Keratinocyte (primary cell): ENCODE measurements at regions not wholly inside any gene's neighbourhood (a gene's known extent, or its start where the extent isn't known, plus 50 kb on each side); places are given as distances from the start of the nearest gene placed in this dataset.
"Not testable (repeated sequence)": the region's sequence is repeated elsewhere in the genome, so short reads cannot be mapped to it uniquely, and the experiment has no call there.

Experiments used
- DNase-seq: peaks from one replicate; pipeline ENCODE4 v3.0.0-alpha.2; 2011; ENCODE audit warnings: low read depth, missing footprints, low spot score
- FAIRE-seq: peaks from 2 replicates; lab custom pipeline; 2011; peaks lifted over from hg19 to GRCh38; lab: Jason Lieb, UNC
- H2AFZ ChIP-seq: 2 replicates; pipeline ENCODE4 v1.6.0; 2012; ENCODE audit warnings: low read length, control low read depth, inconsistent platforms; ENCODE audit not compliant: control insufficient read depth
- H3K27ac ChIP-seq: 2 replicates; pipeline ENCODE4 v1.5.1; 2011; ENCODE audit warnings: low read length; ENCODE audit not compliant: control insufficient read depth, insufficient read depth
- H3K27me3 ChIP-seq: 3 replicates; pipeline ENCODE4 v1.6.0; 2011; ENCODE audit warnings: low read length; ENCODE audit not compliant: control insufficient read depth, insufficient read depth; ENCODE audit errors: extremely low read depth
- H3K36me3 ChIP-seq, 2 experiments: 2 replicates in 1 of 2; 3 replicates in 1 of 2; pipeline ENCODE4 v1.5.1; 2011; ENCODE audit warnings: low read length in 2 of 2, mild to moderate bottlenecking in 1 of 2; ENCODE audit not compliant: control insufficient read depth in 2 of 2, insufficient read depth in 2 of 2; ENCODE audit errors: extremely low read depth in 1 of 2
- H3K4me1 ChIP-seq: 3 replicates; pipeline ENCODE4 v1.5.1; 2011; ENCODE audit warnings: low read length; ENCODE audit not compliant: control insufficient read depth, insufficient read depth; ENCODE audit errors: extremely low read depth
- H3K4me2 ChIP-seq: 3 replicates; pipeline ENCODE4 v1.6.0; 2011; ENCODE audit warnings: low read depth, low read length; ENCODE audit not compliant: control insufficient read depth, insufficient read depth; ENCODE audit errors: extremely low read depth
- H3K4me3 ChIP-seq, 3 experiments: fragments of 200-600 bp in 1 of 3; sonication (generic) in 1 of 3; 2 replicates in 2 of 3; 3 replicates in 1 of 3; pipeline ENCODE4 v1.5.1; 2011 to 2016; ENCODE audit warnings: low read length in 3 of 3, mild to moderate bottlenecking in 3 of 3, control low read depth in 2 of 3, inconsistent platforms in 1 of 3, low read depth in 1 of 3, mixed read lengths in 1 of 3, mixed run types in 1 of 3, moderate library complexity in 1 of 3; ENCODE audit not compliant: control insufficient read depth in 2 of 3, insufficient read depth in 2 of 3; ENCODE audit errors: extremely low read depth in 1 of 3
- H3K79me2 ChIP-seq: 2 replicates; pipeline ENCODE4 v1.6.0; 2012; ENCODE audit warnings: low read length; ENCODE audit not compliant: control insufficient read depth, insufficient read depth
- H3K9ac ChIP-seq: 3 replicates; pipeline ENCODE4 v1.6.0; 2011; ENCODE audit warnings: low read length; ENCODE audit not compliant: control insufficient read depth, insufficient read depth; ENCODE audit errors: extremely low read depth
- H3K9me1 ChIP-seq: 3 replicates; pipeline ENCODE4 v1.6.0; 2011; ENCODE audit warnings: low read length; ENCODE audit not compliant: control insufficient read depth, insufficient read depth; ENCODE audit errors: extremely low read depth
- H3K9me3 ChIP-seq: 2 replicates; pipeline ENCODE4 v1.5.1; 2012; ENCODE audit warnings: low read depth, low read length; ENCODE audit not compliant: control insufficient read depth
- H4K20me1 ChIP-seq: 3 replicates; pipeline ENCODE4 v1.6.0; 2011; ENCODE audit warnings: low read length; ENCODE audit not compliant: control insufficient read depth, insufficient read depth; ENCODE audit errors: extremely low read depth
- EZH2 ChIP-seq: IDR thresholded peaks from one replicate; pipeline ENCODE4 v1.6.1; 2012; ENCODE audit warnings: inconsistent platforms, mild to moderate bottlenecking, low read length, moderate library complexity
- dilution Hi-C: fragments of 300-500 bp; cut with MboI; formaldehyde crosslinking; loops from one replicate; pipeline ENCODE4 v1.7.0; 2020; ENCODE audit warnings: low sequenced_read_pairs; ENCODE audit not compliant: extremely low pct_ligation_motif_present
- TF ChIP-seq, protein P1 (sequence below), 3 experiments: IDR thresholded peaks in 1 of 3; conservative IDR thresholded peaks in 1 of 3; optimal IDR thresholded peaks in 1 of 3; 2 replicates in 2 of 3; 3 replicates in 1 of 3; pipeline versions ENCODE3 to v1.5.1; 2011; ENCODE audit warnings: low read length in 3 of 3, mild to moderate bottlenecking in 3 of 3, moderate library complexity in 2 of 3, control low read depth in 1 of 3, inconsistent platforms in 1 of 3; ENCODE audit not compliant: insufficient read depth in 2 of 3; ENCODE audit errors: extremely low read depth in 1 of 3

DNA sequence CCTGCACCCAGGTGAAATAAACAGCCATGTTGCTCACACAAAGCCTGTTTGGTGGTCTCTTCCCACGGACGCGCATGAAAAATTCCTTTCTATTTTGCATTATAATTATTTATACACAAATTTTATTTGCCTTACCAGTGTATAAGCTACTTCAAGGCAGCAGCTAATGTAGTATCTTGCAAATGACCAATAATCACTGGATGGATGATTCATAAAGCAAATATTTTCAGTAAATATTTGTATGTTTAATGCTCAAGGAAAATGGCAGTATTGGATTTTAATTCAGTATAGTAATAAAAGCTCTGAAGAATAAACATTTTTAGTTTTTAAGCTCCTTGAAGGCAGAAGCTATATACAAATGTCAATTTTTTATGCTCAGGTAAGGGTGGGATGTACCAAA, 158.7 kb upstream of the NANOGP8 start:
- Histone ChIP-seq H3K36me3 (no peaks in the 10 kb centered on the region), H3K27ac (no peak overlapping the region), H4K20me1 (no peaks in the 10 kb centered on the region), H3K27me3 (no peaks in the 10 kb centered on the region), H3K79me2 (no peaks in the 10 kb centered on the region), H2AFZ (no peak overlapping the region), H3K4me2 (no peak overlapping the region), H3K4me3 (no peak overlapping the region), H3K9ac (no peak overlapping the region), H3K9me3 (no peaks in the 10 kb centered on the region), H3K4me1 (no peaks in the 10 kb centered on the region), H3K9me1 (no peaks in the 10 kb centered on the region)
- no peak for DNase-seq
- TF ChIP-seq EZH2 = no peak
- TF ChIP-seq, protein P1, sequence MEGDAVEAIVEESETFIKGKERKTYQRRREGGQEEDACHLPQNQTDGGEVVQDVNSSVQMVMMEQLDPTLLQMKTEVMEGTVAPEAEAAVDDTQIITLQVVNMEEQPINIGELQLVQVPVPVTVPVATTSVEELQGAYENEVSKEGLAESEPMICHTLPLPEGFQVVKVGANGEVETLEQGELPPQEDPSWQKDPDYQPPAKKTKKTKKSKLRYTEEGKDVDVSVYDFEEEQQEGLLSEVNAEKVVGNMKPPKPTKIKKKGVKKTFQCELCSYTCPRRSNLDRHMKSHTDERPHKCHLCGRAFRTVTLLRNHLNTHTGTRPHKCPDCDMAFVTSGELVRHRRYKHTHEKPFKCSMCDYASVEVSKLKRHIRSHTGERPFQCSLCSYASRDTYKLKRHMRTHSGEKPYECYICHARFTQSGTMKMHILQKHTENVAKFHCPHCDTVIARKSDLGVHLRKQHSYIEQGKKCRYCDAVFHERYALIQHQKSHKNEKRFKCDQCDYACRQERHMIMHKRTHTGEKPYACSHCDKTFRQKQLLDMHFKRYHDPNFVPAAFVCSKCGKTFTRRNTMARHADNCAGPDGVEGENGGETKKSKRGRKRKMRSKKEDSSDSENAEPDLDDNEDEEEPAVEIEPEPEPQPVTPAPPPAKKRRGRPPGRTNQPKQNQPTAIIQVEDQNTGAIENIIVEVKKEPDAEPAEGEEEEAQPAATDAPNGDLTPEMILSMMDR (optimal IDR thresholded peaks at IDR 0.05 in 1 of 3, IDR thresholded peaks at IDR 0.05 in 1 of 3, conservative IDR thresholded peaks at IDR 0.05 in 1 of 3; ENCODE audit: extremely low read depth in 1 of 3, insufficient read depth in 2 of 3, low read length in 3 of 3) = no peak
- no peak for FAIRE-seq
- dilution Hi-C loops = no loop called here

DNA sequence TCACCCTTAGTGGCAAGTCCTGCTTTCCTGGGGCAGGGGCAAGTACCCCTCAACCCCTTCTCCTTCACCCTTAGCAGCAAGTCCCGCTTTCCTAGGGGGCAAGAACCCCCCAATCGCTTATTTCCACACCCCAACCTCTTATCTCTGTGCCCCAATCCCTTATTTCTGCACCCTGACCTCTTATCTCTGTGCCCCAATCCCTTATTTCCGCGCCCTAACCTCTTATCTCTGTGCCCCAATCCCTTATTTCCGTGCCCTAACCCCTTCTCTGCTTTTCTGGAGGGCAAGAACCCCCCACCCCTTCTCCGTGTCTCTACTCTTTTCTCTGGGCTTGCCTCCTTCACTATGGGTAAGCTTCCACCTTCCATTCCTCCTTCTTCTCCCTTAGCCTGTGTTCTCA, 154.6 kb upstream of the NANOGP8 start:
- H3K9ac ChIP-seq, H4K20me1 ChIP-seq, H3K9me1 ChIP-seq, DNase-seq, H3K36me3 ChIP-seq, H3K79me2 ChIP-seq, H3K9me3 ChIP-seq, H3K4me3 ChIP-seq, FAIRE-seq, H3K27me3 ChIP-seq, H2AFZ ChIP-seq, H3K4me1 ChIP-seq, H3K4me2 ChIP-seq, dilution Hi-C loops, H3K27ac ChIP-seq: not testable (repeated sequence)

DNA sequence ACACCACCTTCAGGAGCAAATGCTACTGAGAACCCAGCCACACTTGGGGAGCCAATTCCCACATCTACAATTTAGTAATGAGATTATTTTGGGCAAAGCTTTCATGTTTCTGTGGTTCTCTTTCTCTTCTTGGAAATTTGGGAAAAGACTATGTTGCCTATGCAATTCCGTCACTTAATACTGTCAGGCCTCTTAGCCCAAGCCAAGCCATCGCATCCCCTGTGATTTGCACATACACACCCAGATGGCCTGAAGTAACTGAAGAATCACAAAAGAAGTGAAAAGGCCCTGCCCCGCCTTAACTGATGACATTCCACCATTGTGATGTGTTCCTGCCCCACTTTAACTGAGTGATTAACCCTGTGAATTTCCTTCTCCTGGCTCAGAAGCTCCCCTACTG, 153.4 kb upstream of the NANOGP8 start:
- H4K20me1 ChIP-seq, H3K27ac ChIP-seq, H2AFZ ChIP-seq, H3K4me3 ChIP-seq, H3K9me1 ChIP-seq, H3K4me1 ChIP-seq, H3K9me3 ChIP-seq, H3K27me3 ChIP-seq, H3K36me3 ChIP-seq, FAIRE-seq, dilution Hi-C loops, H3K9ac ChIP-seq, H3K4me2 ChIP-seq, H3K79me2 ChIP-seq, DNase-seq: not testable (repeated sequence)
